ENCODE measurements at regions not wholly inside any gene's neighbourhood (a gene's known extent, or its start where the extent isn't known, plus 50 kb on each side); places are given as distances from the start of the nearest gene placed in this dataset.

- TF ChIP-seq POLR2A (IDR thresholded peaks at IDR 0.05): no peak
- TF ChIP-seq, protein P1, sequence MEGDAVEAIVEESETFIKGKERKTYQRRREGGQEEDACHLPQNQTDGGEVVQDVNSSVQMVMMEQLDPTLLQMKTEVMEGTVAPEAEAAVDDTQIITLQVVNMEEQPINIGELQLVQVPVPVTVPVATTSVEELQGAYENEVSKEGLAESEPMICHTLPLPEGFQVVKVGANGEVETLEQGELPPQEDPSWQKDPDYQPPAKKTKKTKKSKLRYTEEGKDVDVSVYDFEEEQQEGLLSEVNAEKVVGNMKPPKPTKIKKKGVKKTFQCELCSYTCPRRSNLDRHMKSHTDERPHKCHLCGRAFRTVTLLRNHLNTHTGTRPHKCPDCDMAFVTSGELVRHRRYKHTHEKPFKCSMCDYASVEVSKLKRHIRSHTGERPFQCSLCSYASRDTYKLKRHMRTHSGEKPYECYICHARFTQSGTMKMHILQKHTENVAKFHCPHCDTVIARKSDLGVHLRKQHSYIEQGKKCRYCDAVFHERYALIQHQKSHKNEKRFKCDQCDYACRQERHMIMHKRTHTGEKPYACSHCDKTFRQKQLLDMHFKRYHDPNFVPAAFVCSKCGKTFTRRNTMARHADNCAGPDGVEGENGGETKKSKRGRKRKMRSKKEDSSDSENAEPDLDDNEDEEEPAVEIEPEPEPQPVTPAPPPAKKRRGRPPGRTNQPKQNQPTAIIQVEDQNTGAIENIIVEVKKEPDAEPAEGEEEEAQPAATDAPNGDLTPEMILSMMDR (IDR thresholded peaks at IDR 0.05): no peak
These were observed 74.1 kb downstream of the SERINC2 start for GRCh38 chr1:31487143-31487542.

Data from heart left ventricle (tissue), 13 donors.